Cardiac muscle cell (in vitro differentiated cells and primary cell): ENCODE measurements at regions not wholly inside any gene's neighbourhood (a gene's known extent, or its start where the extent isn't known, plus 50 kb on each side); places are given as distances from the start of the nearest gene placed in this dataset.

Source experiments
- DNase-seq, 2 donors: peaks; one replicate each; pipeline versions ENCODE4 v3.0.0 to v3.0.0-alpha.2; 2010 to 2017; ENCODE audit warnings: low read depth in 1 of 2, low spot score in 1 of 2
- H3K27ac ChIP-seq: fragments of 200-600 bp; sonication (generic); 2 replicates; pipeline ENCODE4 v1.5.1; 2016
- H3K27me3 ChIP-seq: fragments of 200-600 bp; sonication (generic); 2 replicates; pipeline ENCODE4 v1.6.0; 2016; ENCODE audit warnings: control low read depth
- H3K36me3 ChIP-seq: fragments of 200-600 bp; sonication (generic); 2 replicates; pipeline ENCODE4 v1.5.1; 2016; ENCODE audit warnings: control low read depth
- H3K4me1 ChIP-seq: fragments of 200-600 bp; sonication (generic); 2 replicates; pipeline ENCODE4 v1.8.1; 2017; ENCODE audit warnings: low read depth, mild to moderate bottlenecking, mixed run types
- H3K4me3 ChIP-seq: fragments of 200-600 bp; sonication (generic); 2 replicates; pipeline ENCODE4 v1.5.1; 2016; ENCODE audit warnings: mild to moderate bottlenecking
- H3K9me3 ChIP-seq: fragments of 200-600 bp; sonication (generic); 2 replicates; pipeline ENCODE4 v1.5.1; 2017; ENCODE audit warnings: low read depth, mild to moderate bottlenecking, control low read depth
- CTCF ChIP-seq: IDR thresholded peaks from 2 replicates; pipeline ENCODE4 v1.5.1; 2012; ENCODE audit warnings: low read depth, mild to moderate bottlenecking, low read length

GRCh38 chr12:3961591-3961990 is 88.4 kb upstream of the PARP11 start:
- no peaks in the 10 kb centered on the region for H3K9me3 ChIP-seq
- H3K36me3 ChIP-seq: no peaks in the 10 kb centered on the region
- H3K27me3 ChIP-seq: no peaks in the 10 kb centered on the region
- peak overlapping the region; percentile 66 for H3K27ac ChIP-seq
- TF ChIP-seq CTCF: no peak
- no peak overlapping the region for H3K4me3 ChIP-seq
- DNase-seq: no peak
- H3K4me1 ChIP-seq: peaks cover 27% of the 10 kb centered on the region

GRCh38 chr12:3959799-3960560 is 86.8 kb upstream of the PARP11 start:
- Histone ChIP-seq H3K27me3 (no peaks in the 10 kb centered on the region), H3K4me3 (no peak overlapping the region), H3K4me1 (peaks cover 17% of the 10 kb centered on the region), H3K9me3 (no peaks in the 10 kb centered on the region), H3K27ac (no peak overlapping the region), H3K36me3 (no peaks in the 10 kb centered on the region)
- TF ChIP-seq CTCF: no peak
- no peak for DNase-seq

DNA sequence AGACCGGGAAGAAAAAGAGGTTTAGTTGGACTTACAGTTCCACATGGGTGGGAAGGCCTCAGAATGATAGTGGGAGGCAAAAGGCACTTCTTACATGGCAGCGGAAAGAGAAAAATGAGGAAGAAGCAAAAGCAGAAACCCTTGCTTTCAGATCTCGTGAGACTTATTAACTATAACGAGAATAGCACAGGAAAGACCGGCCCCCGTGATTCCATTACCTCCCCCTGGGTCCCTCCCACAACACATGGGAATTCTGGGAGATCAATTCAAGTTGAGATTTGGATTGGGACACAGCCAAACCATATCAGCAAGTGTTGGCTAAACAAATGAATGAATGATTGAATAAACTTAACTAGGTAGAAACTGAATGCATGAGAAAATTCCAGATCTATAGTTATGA is 85.3 kb upstream of the PARP11 start:
- Histone ChIP-seq H3K36me3 (no peaks in the 10 kb centered on the region), H3K4me3 (no peak overlapping the region), H3K27ac (no peak overlapping the region), H3K9me3 (no peaks in the 10 kb centered on the region), H3K27me3 (no peaks in the 10 kb centered on the region), H3K4me1 (peaks cover 17% of the 10 kb centered on the region)
- DNase-seq: no peak
- no peak for TF ChIP-seq CTCF

- H3K36me3 ChIP-seq: no peaks in the 10 kb centered on the region
- no peak overlapping the region for H3K4me3 ChIP-seq
- no peak for TF ChIP-seq CTCF
- DNase-seq: no peak
- no peaks in the 10 kb centered on the region for H3K27me3 ChIP-seq
- H3K27ac ChIP-seq: no peak overlapping the region
- H3K9me3 ChIP-seq: no peaks in the 10 kb centered on the region
- H3K4me1 ChIP-seq: no peaks in the 10 kb centered on the region
These were observed 78.4 kb upstream of the PARP11 start for GRCh38 chr12:3951380-3952135.

GRCh38 chr12:3950714-3951320 is 77.6 kb upstream of the PARP11 start:
- Histone ChIP-seq H3K9me3 (no peaks in the 10 kb centered on the region), H3K4me3 (no peak overlapping the region), H3K27ac (no peak overlapping the region), H3K27me3 (no peaks in the 10 kb centered on the region), H3K36me3 (no peaks in the 10 kb centered on the region), H3K4me1 (no peaks in the 10 kb centered on the region)
- TF ChIP-seq CTCF: no peak
- no peak for DNase-seq
